ENCODE measurements at regions not wholly inside any gene's neighbourhood (a gene's known extent, or its start where the extent isn't known, plus 50 kb on each side); places are given as distances from the start of the nearest gene placed in this dataset.

GRCh38 chr3:193947596-193947995 lies 188.4 kb upstream of the HES1 start:
- no peak for TF ChIP-seq POLR2A (IDR thresholded peaks at IDR 0.05)
- TF ChIP-seq CTCF (IDR thresholded peaks at IDR 0.05), result no peak
- H3K4me3 ChIP-seq (ENCODE audit: low read depth, poor library complexity, severe bottlenecking), result no peak overlapping the region
- intact Hi-C loops (cut with DNase I; ENCODE audit: low total_unique reads), result no loop called here
- DNase-seq (ENCODE audit: low spot score in 2 of 2), result no peak
- 71 to 72% methylated on average over 6 of the region's 6 CpGs for WGBS, 2 donors

- TF ChIP-seq CTCF (IDR thresholded peaks at IDR 0.05) (no peak), POLR2A (IDR thresholded peaks at IDR 0.05) (no peak)
- no peak overlapping the region for H3K4me3 ChIP-seq (ENCODE audit: low read depth, poor library complexity, severe bottlenecking)
- no peak for DNase-seq (ENCODE audit: low spot score in 2 of 2)
- 83 to 85% methylated on average over 3 of the region's 3 CpGs for WGBS, 2 donors
- intact Hi-C loops (cut with DNase I; ENCODE audit: low total_unique reads), result no loop called here
These were observed 187.5 kb upstream of the HES1 start for GRCh38 chr3:193948459-193948858.

- no peak for DNase-seq (ENCODE audit: low spot score in 2 of 2)
- WGBS, 2 donors, result 55% methylated on average over 1 of the region's 1 CpG
- TF ChIP-seq POLR2A (IDR thresholded peaks at IDR 0.05) (no peak), CTCF (IDR thresholded peaks at IDR 0.05) (no peak)
- intact Hi-C loops (cut with DNase I; ENCODE audit: low total_unique reads), result no loop called here
- no peak overlapping the region for H3K4me3 ChIP-seq (ENCODE audit: low read depth, poor library complexity, severe bottlenecking)
These were observed 184.1 kb upstream of the HES1 start for GRCh38 chr3:193951859-193952258.

- no peak for DNase-seq (ENCODE audit: low spot score in 2 of 2)
- no peak overlapping the region for H3K4me3 ChIP-seq (ENCODE audit: low read depth, poor library complexity, severe bottlenecking)
- intact Hi-C loops (cut with DNase I; ENCODE audit: low total_unique reads), result no loop called here
- no peak for TF ChIP-seq CTCF (IDR thresholded peaks at IDR 0.05)
- no peak for TF ChIP-seq POLR2A (IDR thresholded peaks at IDR 0.05)
These were observed 181.2 kb upstream of the HES1 start for GRCh38 chr3:193954752-193955151.

- TF ChIP-seq POLR2A (IDR thresholded peaks at IDR 0.05), result no peak
- TF ChIP-seq CTCF (IDR thresholded peaks at IDR 0.05), result no peak
- intact Hi-C loops (cut with DNase I; ENCODE audit: low total_unique reads), result no loop called here
- H3K4me3 ChIP-seq (ENCODE audit: low read depth, poor library complexity, severe bottlenecking), result no peak overlapping the region
- no peak for DNase-seq (ENCODE audit: low spot score in 2 of 2)
- WGBS, 2 donors, result 98 to 100% methylated on average over 3 to 7 of the region's 7 CpGs
These were observed 180.2 kb upstream of the HES1 start for GRCh38 chr3:193955719-193956118.

GRCh38 chr3:193959861-193960260 lies 176.1 kb upstream of the HES1 start:
- TF ChIP-seq POLR2A (IDR thresholded peaks at IDR 0.05) (no peak), CTCF (IDR thresholded peaks at IDR 0.05) (no peak)

More at GRCh38 chr3:193959861-193960260, 176.1 kb upstream of the HES1 start:
- no peak for DNase-seq (ENCODE audit: low spot score in 2 of 2)
- intact Hi-C loops (cut with DNase I; ENCODE audit: low total_unique reads), result no loop called here
- H3K4me3 ChIP-seq (ENCODE audit: low read depth, poor library complexity, severe bottlenecking), result no peak overlapping the region

All from lower leg skin (tissue), 4 donors.